ENCODE measurements at regions not wholly inside any gene's neighbourhood (a gene's known extent, or its start where the extent isn't known, plus 50 kb on each side); places are given as distances from the start of the nearest gene placed in this dataset.

DNA sequence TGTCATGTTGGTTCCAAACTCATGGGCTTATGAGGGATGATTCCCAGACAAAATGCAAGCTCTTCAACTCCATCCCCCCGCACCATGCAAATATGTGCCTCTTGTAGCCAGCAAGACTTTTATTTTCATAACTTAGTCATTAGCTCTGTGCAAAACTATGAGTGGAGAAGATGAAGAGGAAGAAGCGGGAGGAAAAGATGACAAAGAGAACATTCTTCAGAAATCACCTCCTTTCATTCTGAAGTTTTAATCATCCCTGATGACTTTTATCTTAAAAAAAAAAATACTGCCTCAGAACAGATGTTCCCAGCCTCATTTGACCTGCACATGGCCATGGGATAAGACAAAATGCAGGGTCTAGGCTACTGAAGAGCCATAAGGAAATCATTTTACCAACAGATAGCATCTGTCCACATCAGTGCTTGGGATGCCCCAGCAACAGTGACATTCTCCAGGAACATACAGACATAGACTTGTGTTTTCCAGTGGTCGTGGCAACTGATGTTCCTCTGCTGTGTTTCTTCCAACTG is 145.5 kb downstream of the WNT5A start:
- DNase-seq, result no peak

GRCh38 chr3:55339819-55340218 is 147.3 kb downstream of the WNT5A start:
- no peak for DNase-seq

DNA sequence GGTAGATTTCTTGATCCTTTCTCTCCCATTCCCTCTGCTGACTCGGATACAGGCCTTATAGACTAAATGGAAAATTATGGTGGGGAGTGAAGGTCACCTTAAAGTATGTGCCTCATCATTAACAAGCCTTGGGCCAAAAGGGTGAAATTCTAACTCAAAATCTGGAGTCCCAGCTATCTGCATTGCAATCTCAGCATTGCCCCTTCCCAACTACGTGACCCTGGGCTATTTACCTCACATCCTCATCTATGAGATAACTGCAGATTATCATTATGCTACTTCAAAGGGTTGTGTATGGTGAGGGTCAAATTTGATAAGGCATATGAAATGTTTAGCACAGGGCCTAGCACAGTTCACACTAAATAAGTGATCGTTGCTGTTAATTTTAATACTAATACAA is 147.7 kb downstream of the WNT5A start:
- no peak for DNase-seq

DNA sequence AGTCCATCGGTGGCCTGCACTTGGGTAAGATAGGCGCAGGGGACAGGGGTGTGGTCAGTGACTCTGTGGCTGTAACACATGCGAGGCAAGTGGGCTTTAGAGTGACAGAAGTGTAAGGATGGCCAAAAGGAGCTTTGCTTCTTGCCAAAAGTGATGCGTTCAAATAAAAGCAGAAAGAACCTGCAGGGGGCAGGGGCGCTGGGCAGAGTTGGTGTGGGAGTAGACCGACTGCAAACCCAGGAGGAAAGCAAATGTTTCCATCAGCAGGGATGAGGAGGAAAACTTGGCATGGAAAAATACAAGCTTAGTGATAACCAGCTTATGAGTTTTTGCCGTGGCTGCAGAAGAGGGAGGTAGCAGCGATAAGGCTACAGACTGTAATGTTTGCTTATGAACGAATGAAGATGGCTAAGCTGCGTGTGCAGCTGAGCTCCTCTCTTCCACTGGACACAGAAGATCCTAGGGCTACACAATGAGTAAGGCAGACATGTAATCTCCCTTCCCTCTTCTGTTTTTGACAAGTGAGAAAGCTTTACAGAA is 149.4 kb downstream of the WNT5A start:
- DNase-seq, result no peak

GRCh38 chr3:55333923-55334322 is 153.2 kb downstream of the WNT5A start:
- DNase-seq, result no peak

- no peak for DNase-seq
These were observed 154.1 kb downstream of the WNT5A start for GRCh38 chr3:55333046-55333445.

- no peak for DNase-seq
These were observed 154.9 kb downstream of the WNT5A start for GRCh38 chr3:55332176-55332575.

DNA sequence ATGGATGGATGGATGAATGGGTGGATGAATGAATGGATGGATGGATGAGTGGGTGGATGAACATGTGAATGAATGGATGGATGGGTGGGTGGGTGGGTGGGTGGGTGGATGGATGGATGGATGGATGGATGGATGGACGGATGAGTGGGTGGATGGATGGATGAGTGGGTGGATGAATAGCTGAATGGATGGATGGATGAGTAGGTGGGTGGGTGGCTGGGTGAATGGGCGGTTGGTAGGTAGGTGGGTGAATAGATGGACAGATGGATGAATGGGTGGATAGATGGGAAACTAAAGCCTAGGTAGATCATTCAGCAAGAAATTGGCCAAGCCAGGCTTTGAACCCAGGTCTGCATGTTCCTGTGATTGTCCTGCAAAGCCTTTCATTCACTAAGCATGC is 155.6 kb downstream of the WNT5A start:
- DNase-seq, result no peak

DNA sequence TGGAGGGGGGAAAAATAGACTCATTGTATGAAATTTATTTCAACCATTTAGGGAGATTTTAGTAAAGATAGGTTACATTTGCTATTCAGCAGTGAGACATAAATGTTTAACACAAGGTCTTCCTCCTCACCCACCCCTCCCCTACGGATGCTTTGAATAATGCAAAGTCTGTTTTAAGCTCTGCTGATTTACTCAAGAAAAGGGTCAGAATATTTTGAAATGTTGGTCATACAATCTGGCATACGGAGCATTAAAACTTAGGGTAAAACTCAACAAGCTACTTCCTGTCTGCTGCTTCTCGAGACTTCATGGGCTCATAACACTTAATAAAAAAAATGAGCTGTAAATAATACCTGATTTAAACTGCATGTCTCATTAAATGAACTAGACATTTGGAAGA is 156.3 kb downstream of the WNT5A start:
- no peak for DNase-seq

- no peak for DNase-seq
These were observed 156.8 kb downstream of the WNT5A start for GRCh38 chr3:55330355-55330754.

DNA sequence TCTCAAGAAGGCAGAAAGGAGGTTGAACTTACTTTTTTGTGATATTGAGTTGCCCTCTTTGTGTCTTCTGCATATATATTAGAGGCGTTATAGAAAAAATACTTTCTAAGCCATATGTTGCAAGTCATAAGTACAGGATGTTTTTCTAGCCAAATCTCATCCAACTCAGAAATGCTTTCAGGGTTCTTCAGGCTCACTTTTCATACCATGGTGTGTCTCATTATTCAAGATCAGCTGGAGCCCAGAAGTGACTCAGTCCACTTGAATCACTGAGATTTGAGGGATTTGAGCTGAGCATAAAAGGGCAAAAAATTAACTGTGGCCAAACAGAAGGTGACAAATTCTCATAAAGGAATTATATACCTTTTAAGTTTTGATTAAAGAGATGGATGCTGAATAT is 157.3 kb downstream of the WNT5A start:
- no peak for DNase-seq

- DNase-seq, result no peak
These were observed 159.8 kb downstream of the WNT5A start for GRCh38 chr3:55327131-55327920.

GRCh38 chr3:55322638-55323037 is 164.5 kb downstream of the WNT5A start:
- DNase-seq, result no peak

GRCh38 chr3:55320928-55321327 is 166.2 kb downstream of the WNT5A start:
- DNase-seq, result no peak

DNA sequence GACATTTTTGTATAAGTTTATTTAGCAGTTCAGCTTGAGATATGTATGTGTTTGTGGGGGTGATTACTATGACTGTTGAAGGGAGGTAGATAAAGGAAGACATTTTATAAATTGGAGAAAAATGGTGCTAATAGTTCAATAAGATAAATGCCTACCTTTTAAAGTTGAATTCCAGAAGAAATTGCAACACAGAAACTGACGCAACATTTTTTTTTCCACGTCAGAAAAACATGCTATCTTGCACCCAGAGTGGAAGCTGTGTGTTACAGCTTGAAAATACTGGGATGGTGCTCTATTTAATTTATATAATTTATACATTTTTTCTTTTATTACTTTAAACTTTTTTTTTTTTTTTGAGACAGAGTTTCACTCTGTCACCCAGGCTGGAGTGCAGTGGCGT is 171.7 kb downstream of the WNT5A start:
- DNase-seq, result no peak

DNA sequence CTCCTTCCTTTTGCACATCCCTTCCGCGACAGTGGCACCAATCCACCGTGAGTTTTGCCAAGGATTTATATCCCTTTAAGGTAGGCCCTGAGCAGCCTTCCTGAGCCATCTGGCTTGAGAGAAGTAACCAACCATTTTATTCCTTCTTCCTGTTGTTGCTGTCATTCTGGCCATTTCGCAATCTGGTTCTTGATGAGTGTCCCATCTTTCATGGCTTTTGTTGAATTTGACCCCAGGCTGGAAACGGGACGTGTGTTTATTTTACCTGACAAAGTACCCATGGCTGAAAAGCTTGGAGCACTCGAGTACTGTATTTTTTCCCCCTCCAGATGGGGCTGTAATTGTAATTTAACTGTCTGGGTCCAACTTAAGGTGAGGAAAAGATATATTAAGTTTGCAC is 173.4 kb downstream of the WNT5A start:
- no peak for DNase-seq

DNA sequence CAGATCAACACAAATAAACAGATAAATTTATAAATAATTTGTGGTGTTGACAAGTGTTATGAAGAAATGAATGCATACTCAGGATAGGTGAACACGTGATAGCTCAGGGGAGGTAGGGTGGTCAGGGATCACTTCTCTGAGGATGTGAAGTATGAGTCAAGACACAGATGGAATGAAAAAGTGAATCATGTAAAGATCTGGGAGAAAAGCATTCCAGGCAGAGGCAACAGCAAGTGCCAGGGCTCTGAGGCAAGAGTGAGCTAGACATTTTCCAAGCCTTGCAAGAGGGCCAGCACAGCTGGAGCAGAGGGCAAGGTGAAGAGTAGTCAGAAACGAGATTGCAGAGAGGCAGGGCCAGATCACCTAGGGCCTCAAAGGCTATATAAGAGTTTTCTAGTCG is 177.8 kb downstream of the WNT5A start:
- no peak for DNase-seq

GRCh38 chr3:55307622-55308021 is 179.5 kb downstream of the WNT5A start:
- DNase-seq, result no peak

GRCh38 chr3:55305696-55306485 is 181.2 kb downstream of the WNT5A start:
- DNase-seq, result no peak

DNA sequence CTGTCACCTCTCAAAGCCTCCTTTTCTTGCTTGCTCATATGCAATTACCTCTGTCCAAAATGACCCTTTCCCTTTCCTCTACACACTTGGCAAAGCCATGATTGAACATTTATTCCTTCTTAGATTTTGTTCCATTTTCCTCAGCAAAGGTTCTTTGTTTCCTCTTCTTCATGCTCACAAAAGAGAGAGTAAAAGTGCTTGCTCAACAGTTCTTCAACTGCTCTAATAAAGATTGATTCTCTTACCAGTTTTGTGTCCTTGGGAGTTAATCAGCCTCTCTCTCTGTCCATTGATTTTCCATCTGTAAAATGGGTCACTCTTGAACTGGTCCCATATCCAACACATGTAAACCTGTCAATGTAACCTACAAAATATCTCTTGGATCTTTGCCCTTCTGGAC is 186.4 kb downstream of the WNT5A start:
- no peak for DNase-seq

DNA sequence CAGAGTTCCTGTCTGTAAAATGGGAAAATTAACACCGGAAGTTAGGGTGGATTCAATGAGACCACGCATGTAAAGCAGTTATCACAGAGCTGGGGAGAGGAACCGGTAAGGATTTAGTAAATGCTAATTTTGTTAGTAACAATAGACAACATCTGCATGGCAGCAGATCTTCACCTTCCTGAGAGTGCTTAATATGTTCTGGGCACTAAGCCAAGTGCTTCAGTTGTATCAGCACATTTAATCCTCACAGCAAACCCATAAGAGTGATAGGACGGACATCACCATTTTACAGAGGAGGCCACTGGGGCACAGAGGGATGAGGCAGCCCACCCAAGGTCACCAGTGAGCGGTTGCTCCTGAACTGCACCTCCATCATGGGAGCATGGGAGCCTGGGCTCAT is 189.4 kb downstream of the WNT5A start:
- no peak for DNase-seq

GRCh38 chr3:55297245-55297644 is 189.9 kb downstream of the WNT5A start:
- DNase-seq, result no peak

DNA sequence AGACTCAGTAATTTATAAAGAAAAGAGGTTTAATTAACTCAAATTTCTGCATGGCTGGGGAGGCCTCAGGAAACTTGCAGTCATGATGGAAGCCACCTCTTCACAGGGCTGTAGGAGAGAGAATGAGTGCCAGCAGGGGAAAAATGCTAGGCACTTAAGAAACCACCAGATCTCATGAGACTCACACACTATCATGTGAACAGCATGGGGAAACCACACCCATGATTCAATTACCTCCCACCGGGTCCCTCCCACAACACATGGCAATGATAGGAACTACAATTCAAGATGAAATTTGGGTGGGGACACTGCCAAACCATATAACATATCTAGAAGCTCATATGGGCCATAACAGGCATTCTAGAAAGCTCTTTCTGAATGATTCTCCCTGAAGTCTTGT is 190.3 kb downstream of the WNT5A start:
- no peak for DNase-seq

DNA sequence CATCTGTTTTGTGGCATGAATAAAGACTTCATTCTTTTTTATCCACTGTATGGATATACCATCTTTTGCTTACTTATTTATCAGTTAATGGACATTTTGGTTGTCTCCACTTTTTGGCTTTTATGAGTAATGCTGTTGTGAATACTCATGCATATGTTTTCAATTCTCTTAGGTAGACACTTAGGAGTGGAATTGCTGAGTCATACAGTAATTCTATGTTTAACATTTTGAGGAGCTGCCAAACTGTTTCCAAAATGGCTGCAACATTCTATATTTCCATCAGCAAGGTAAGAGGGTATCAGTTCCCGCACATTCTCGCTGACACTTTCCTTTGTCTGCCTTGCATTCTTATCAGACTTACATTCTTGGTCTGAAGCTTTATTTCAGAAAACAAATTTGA is 191.1 kb downstream of the WNT5A start:
- DNase-seq, result no peak
